ENCODE measurements at regions not wholly inside any gene's neighbourhood (a gene's known extent, or its start where the extent isn't known, plus 50 kb on each side); places are given as distances from the start of the nearest gene placed in this dataset.

GRCh38 chr3:148528024-148528423 lies 169.7 kb upstream of the AGTR1 start:
- TF ChIP-seq EP300 (IDR thresholded peaks at IDR 0.05), result no peak
- TF ChIP-seq POLR2A (IDR thresholded peaks at IDR 0.05), result no peak
- no peak for TF ChIP-seq CTCF (IDR thresholded peaks at IDR 0.05)
- TF ChIP-seq POLR2AphosphoS5 (IDR thresholded peaks at IDR 0.05), result no peak
